Endodermal cell (in vitro differentiated cells): ENCODE measurements at regions not wholly inside any gene's neighbourhood (a gene's known extent, or its start where the extent isn't known, plus 50 kb on each side); places are given as distances from the start of the nearest gene placed in this dataset.

Source experiments
- DNase-seq: peaks from one replicate; pipeline ENCODE4 v3.0.0-alpha.2; 2017
- H3K27ac ChIP-seq: 2 replicates; pipeline ENCODE4 v1.5.1; 2013; ENCODE audit warnings: mild to moderate bottlenecking, low read depth, low read length, moderate library complexity
- H3K27me3 ChIP-seq: 2 replicates; pipeline ENCODE4 v1.6.1; 2013; ENCODE audit warnings: mild to moderate bottlenecking, low read length, moderate library complexity; ENCODE audit not compliant: insufficient read depth, control insufficient read depth, poor library complexity, severe bottlenecking
- H3K36me3 ChIP-seq: 2 replicates; pipeline ENCODE4 v1.7.0; 2013; ENCODE audit warnings: mild to moderate bottlenecking, low read length, moderate library complexity; ENCODE audit not compliant: control insufficient read depth, insufficient read depth
- H3K4me1 ChIP-seq: one replicate; pipeline ENCODE4 v1.7.0; 2013; ENCODE audit warnings: low read length; ENCODE audit not compliant: control insufficient read depth, insufficient read depth
- H3K4me3 ChIP-seq: 2 replicates; pipeline ENCODE4 v1.5.1; 2013; ENCODE audit warnings: mild to moderate bottlenecking, low read length, moderate library complexity
- H3K9ac ChIP-seq: 2 replicates; pipeline ENCODE4 v1.6.1; 2013; ENCODE audit warnings: mild to moderate bottlenecking, low read length, moderate library complexity; ENCODE audit not compliant: poor library complexity, severe bottlenecking; ENCODE audit errors: extremely low read depth
- H3K9me3 ChIP-seq: 2 replicates; pipeline ENCODE4 v1.6.1; 2013; ENCODE audit warnings: mild to moderate bottlenecking, low read length, moderate library complexity; ENCODE audit not compliant: control insufficient read depth
- H3K27ac Mint-ChIP-seq: 2 replicates; pipeline ENCODE4 v1.8.0; 2020; ENCODE audit warnings: mixed read lengths
- H3K27me3 Mint-ChIP-seq: 2 replicates; pipeline ENCODE4 v1.8.0; 2021; ENCODE audit warnings: mild to moderate bottlenecking, mixed read lengths; ENCODE audit not compliant: insufficient read depth
- H3K36me3 Mint-ChIP-seq: 2 replicates; pipeline ENCODE4 v1.8.0; 2020; ENCODE audit warnings: low read depth, mixed read lengths
- H3K4me1 Mint-ChIP-seq: 2 replicates; pipeline ENCODE4 v1.8.0; 2020; ENCODE audit warnings: mixed read lengths
- H3K4me3 Mint-ChIP-seq: 2 replicates; pipeline ENCODE4 v1.8.0; 2020; ENCODE audit warnings: mild to moderate bottlenecking, moderate library complexity, mixed read lengths
- H3K9me3 Mint-ChIP-seq: 2 replicates; pipeline ENCODE4 v1.8.0; 2020; ENCODE audit warnings: mild to moderate bottlenecking, mixed read lengths
- CTCF ChIP-seq: fragments of 200-600 bp; sonication (generic); conservative IDR thresholded peaks from 2 replicates; pipeline ENCODE4 v1.5.0; 2021; ENCODE audit warnings: antibody characterized with exemption, mild to moderate bottlenecking
- WGBS, 2 experiments: methylation state at CpG; one replicate each; pipeline versions ENCODE4 v1.1.5 to v1.1.7; 2013; ENCODE audit warnings: missing lambda C conversion rate in 2 of 2, mixed read lengths in 1 of 2; ENCODE audit not compliant: insufficient coverage in 1 of 2, insufficient read length in 1 of 2; 5-methylcytosine and 5-hydroxymethylcytosine counted together

GRCh38 chr1:244970236-244970743 is 105.9 kb upstream of the HNRNPU start:
- H3K27me3 Mint-ChIP-seq = no peaks in the 10 kb centered on the region
- H3K9me3 Mint-ChIP-seq = no peaks in the 10 kb centered on the region
- Histone ChIP-seq H3K4me1 (peaks cover 2% of the 10 kb centered on the region), H3K27ac (peak overlapping the region; percentile 100), H3K9me3 (no peaks in the 10 kb centered on the region), H3K27me3 (no peaks in the 10 kb centered on the region), H3K36me3 (no peaks in the 10 kb centered on the region), H3K4me3 (peak overlapping the region; percentile 82), H3K9ac (peak overlapping the region; percentile 99)
- H3K4me1 Mint-ChIP-seq = peaks cover 31% of the 10 kb centered on the region
- 0% methylated on average over 4 to 38 of the region's 55 CpGs for WGBS, 2 experiments
- H3K36me3 Mint-ChIP-seq = peaks cover 9% of the 10 kb centered on the region
- H3K27ac Mint-ChIP-seq = peak overlapping the region; percentile 99
- peak overlapping the region; percentile 83 for H3K4me3 Mint-ChIP-seq
- DNase-seq = peak; percentile 96
- TF ChIP-seq CTCF = no peak

GRCh38 chr1:244969355-244970235 is 105.3 kb upstream of the HNRNPU start:
- Mint-ChIP-seq H3K9me3 (no peaks in the 10 kb centered on the region), H3K4me3 (peak overlapping the region; percentile 83)
- DNase-seq = no peak

GRCh38 chr1:244968881-244969280 is 104.5 kb upstream of the HNRNPU start:
- 73 to 79% methylated on average over 2 to 3 of the region's 4 CpGs for WGBS, 2 experiments
- Histone ChIP-seq H3K27me3 (no peaks in the 10 kb centered on the region), H3K4me1 (peaks cover 2% of the 10 kb centered on the region), H3K27ac (peak overlapping the region; percentile 100), H3K9me3 (no peaks in the 10 kb centered on the region), H3K36me3 (no peaks in the 10 kb centered on the region), H3K4me3 (peak overlapping the region; percentile 82), H3K9ac (peak overlapping the region; percentile 99)
- Mint-ChIP-seq H3K9me3 (no peaks in the 10 kb centered on the region), H3K27me3 (no peaks in the 10 kb centered on the region), H3K4me1 (peaks cover 38% of the 10 kb centered on the region), H3K27ac (peak overlapping the region; percentile 79), H3K4me3 (peak overlapping the region; percentile 83), H3K36me3 (no peaks in the 10 kb centered on the region)
- DNase-seq = no peak
- TF ChIP-seq CTCF = no peak

More at GRCh38 chr1:244969355-244970235, 105.3 kb upstream of the HNRNPU start:
- Histone ChIP-seq H3K9ac (peak overlapping the region; percentile 99), H3K4me1 (peaks cover 2% of the 10 kb centered on the region), H3K36me3 (no peaks in the 10 kb centered on the region), H3K9me3 (no peaks in the 10 kb centered on the region), H3K27ac (peak overlapping the region; percentile 100), H3K4me3 (peak overlapping the region; percentile 82), H3K27me3 (no peaks in the 10 kb centered on the region)
- TF ChIP-seq CTCF = no peak
- Mint-ChIP-seq H3K27me3 (no peaks in the 10 kb centered on the region), H3K36me3 (peaks cover 6% of the 10 kb centered on the region), H3K27ac (peak overlapping the region; percentile 99), H3K4me1 (peaks cover 33% of the 10 kb centered on the region)
- 5 to 9% methylated on average over 22 to 54 of the region's 54 CpGs for WGBS, 2 experiments
